ENCODE measurements at regions not wholly inside any gene's neighbourhood (a gene's known extent, or its start where the extent isn't known, plus 50 kb on each side); places are given as distances from the start of the nearest gene placed in this dataset.

GRCh38 chr4:123522646-123523045 is 126.1 kb downstream of the SPRY1 start:
- DNase-seq (ENCODE audit: low spot score in 2 of 2): no peak
- Histone ChIP-seq H3K27ac (no peak overlapping the region), H3K4me1 (no peaks in the 10 kb centered on the region), H3K27me3 (no peaks in the 10 kb centered on the region), H3K9me3 (no peaks in the 10 kb centered on the region), H3K36me3 (no peaks in the 10 kb centered on the region), H3K4me3 (no peak overlapping the region)
- 62% methylated on average over 3 of the region's 3 CpGs for WGBS
- TF ChIP-seq POLR2AphosphoS5 (IDR thresholded peaks at IDR 0.05) (no peak), POLR2A (IDR thresholded peaks at IDR 0.05) (no peak), EP300 (IDR thresholded peaks at IDR 0.05) (no peak), CTCF (IDR thresholded peaks at IDR 0.05) (no peak)

- Histone ChIP-seq H3K4me1 (no peaks in the 10 kb centered on the region), H3K4me3 (no peak overlapping the region), H3K27me3 (no peaks in the 10 kb centered on the region), H3K36me3 (no peaks in the 10 kb centered on the region), H3K9me3 (no peaks in the 10 kb centered on the region), H3K27ac (no peak overlapping the region)
- WGBS: 90% methylated on average over 5 of the region's 5 CpGs
- TF ChIP-seq POLR2AphosphoS5 (IDR thresholded peaks at IDR 0.05): no peak
- TF ChIP-seq CTCF (IDR thresholded peaks at IDR 0.05): no peak
- TF ChIP-seq EP300 (IDR thresholded peaks at IDR 0.05): no peak
- TF ChIP-seq POLR2A (IDR thresholded peaks at IDR 0.05): no peak
- DNase-seq (ENCODE audit: low spot score in 2 of 2): no peak
Observed at GRCh38 chr4:123524958-123525628, 128.5 kb downstream of the SPRY1 start.

GRCh38 chr4:123526511-123526910 is 129.9 kb downstream of the SPRY1 start:
- Histone ChIP-seq H3K9me3 (no peaks in the 10 kb centered on the region), H3K4me1 (no peaks in the 10 kb centered on the region), H3K27me3 (no peaks in the 10 kb centered on the region), H3K36me3 (no peaks in the 10 kb centered on the region), H3K4me3 (no peak overlapping the region), H3K27ac (no peak overlapping the region)
- 40% methylated on average over 2 of the region's 2 CpGs for WGBS
- no peak for DNase-seq (ENCODE audit: low spot score in 2 of 2)
- TF ChIP-seq POLR2AphosphoS5 (IDR thresholded peaks at IDR 0.05): no peak
- TF ChIP-seq POLR2A (IDR thresholded peaks at IDR 0.05): no peak
- TF ChIP-seq CTCF (IDR thresholded peaks at IDR 0.05): no peak
- no peak for TF ChIP-seq EP300 (IDR thresholded peaks at IDR 0.05)

- no peak for DNase-seq (ENCODE audit: low spot score in 2 of 2)
- TF ChIP-seq CTCF (IDR thresholded peaks at IDR 0.05): no peak
- TF ChIP-seq POLR2AphosphoS5 (IDR thresholded peaks at IDR 0.05): no peak
- no peak for TF ChIP-seq EP300 (IDR thresholded peaks at IDR 0.05)
- no peak for TF ChIP-seq POLR2A (IDR thresholded peaks at IDR 0.05)
- WGBS: 70% methylated on average over 3 of the region's 3 CpGs
Observed at GRCh38 chr4:123528501-123529277, 132.1 kb downstream of the SPRY1 start.

GRCh38 chr4:123529278-123529568 is 132.6 kb downstream of the SPRY1 start:
- Histone ChIP-seq H3K27me3 (no peaks in the 10 kb centered on the region), H3K4me1 (no peaks in the 10 kb centered on the region), H3K27ac (no peak overlapping the region)

More at GRCh38 chr4:123528501-123529277, 132.1 kb downstream of the SPRY1 start:
- Histone ChIP-seq H3K27me3 (no peaks in the 10 kb centered on the region), H3K4me1 (no peaks in the 10 kb centered on the region), H3K27ac (no peak overlapping the region), H3K9me3 (no peaks in the 10 kb centered on the region), H3K4me3 (no peak overlapping the region), H3K36me3 (no peaks in the 10 kb centered on the region)

More at GRCh38 chr4:123529278-123529568, 132.6 kb downstream of the SPRY1 start:
- 70% methylated on average over 2 of the region's 2 CpGs for WGBS
- TF ChIP-seq CTCF (IDR thresholded peaks at IDR 0.05) (no peak), EP300 (IDR thresholded peaks at IDR 0.05) (no peak), POLR2A (IDR thresholded peaks at IDR 0.05) (no peak), POLR2AphosphoS5 (IDR thresholded peaks at IDR 0.05) (no peak)
- Histone ChIP-seq H3K4me3 (no peak overlapping the region), H3K36me3 (no peaks in the 10 kb centered on the region), H3K9me3 (peaks cover 4% of the 10 kb centered on the region)
- no peak for DNase-seq (ENCODE audit: low spot score in 2 of 2)

All from suprapubic skin (tissue), 4 donors.